ENCODE measurements at regions not wholly inside any gene's neighbourhood (a gene's known extent, or its start where the extent isn't known, plus 50 kb on each side); places are given as distances from the start of the nearest gene placed in this dataset.

DNA sequence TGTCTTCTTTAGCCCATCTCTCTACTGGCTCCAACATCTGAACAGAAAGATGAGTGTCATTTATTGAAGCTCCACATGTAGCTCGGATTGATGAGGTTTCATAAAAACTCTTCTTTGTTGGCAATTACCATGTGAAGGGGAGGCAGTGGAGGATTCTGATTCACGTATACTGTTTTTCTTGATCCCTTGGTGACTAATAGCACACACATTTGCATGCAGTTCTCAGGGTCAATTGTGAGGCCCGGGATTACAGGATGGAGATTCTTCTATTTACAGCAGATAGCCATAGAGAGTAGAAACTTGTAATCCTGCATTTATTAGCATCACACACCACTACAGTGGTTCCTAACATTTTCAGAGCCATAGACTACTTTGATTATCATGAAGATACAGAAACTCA is 133.2 kb upstream of the MARCHF11 start:
- Histone ChIP-seq H3K9me3 (no peaks in the 10 kb centered on the region), H3K27ac (ENCODE audit: low read length) (no peak overlapping the region), H3K36me3 (ENCODE audit: control insufficient read depth in 2 of 2, extremely low read depth in 1 of 2, insufficient read depth in 1 of 2, low read length in 1 of 2) (no peaks in the 10 kb centered on the region), H3K4me3 (ENCODE audit: control insufficient read depth in 1 of 2, extremely low read depth in 1 of 2, low read length in 1 of 2) (no peak overlapping the region), H3K27me3 (replicated peaks in 1 of 2; ENCODE audit: control insufficient read depth in 2 of 2, extremely low read depth in 1 of 2, insufficient read depth in 2 of 2, low read length in 1 of 2) (no peaks in the 10 kb centered on the region), H3K4me1 (ENCODE audit: control insufficient read depth in 1 of 2, extremely low read depth in 1 of 2, insufficient read depth in 2 of 2, low read length in 2 of 2) (no peaks in the 10 kb centered on the region)
- H3K4me3 Mint-ChIP-seq: no peak overlapping the region
- no peaks in the 10 kb centered on the region for H3K36me3 Mint-ChIP-seq
- POLR2A ChIA-PET: no interaction called here
- peaks cover 0 to 7% of the 10 kb centered on the region in 2 donors for H3K27me3 Mint-ChIP-seq
- no peaks in the 10 kb centered on the region for H3K9me3 Mint-ChIP-seq
- H3K4me1 Mint-ChIP-seq: no peaks in the 10 kb centered on the region
- no CpG with 5 or more reads among the region's 3 CpGs for WGBS (ENCODE audit: insufficient coverage)
- DNase-seq (no peak), ATAC-seq (replicated peaks in 1 of 4) (no peak)
- CTCF ChIA-PET: no interaction called here
- no peak overlapping the region for H3K27ac Mint-ChIP-seq

DNA sequence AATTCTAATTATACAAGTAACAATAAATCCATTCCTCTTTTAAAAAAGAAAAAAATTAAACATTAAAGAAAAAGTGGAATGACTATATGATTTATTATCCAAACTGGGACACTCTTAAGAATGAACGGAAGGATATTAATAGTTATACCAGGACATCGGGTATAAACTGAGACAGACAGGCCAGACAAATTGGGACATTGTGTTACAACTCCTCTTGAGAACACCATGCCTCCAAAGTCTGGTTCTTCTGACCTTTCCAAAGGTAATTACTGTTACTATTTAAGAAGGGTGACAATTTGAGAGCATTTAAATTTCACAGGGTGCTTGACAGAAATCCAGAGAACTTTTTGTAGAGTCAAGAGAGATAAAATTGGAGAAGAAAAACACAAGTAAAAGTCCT is 132.1 kb upstream of the MARCHF11 start:
- H3K27me3 ChIP-seq (replicated peaks in 1 of 2; ENCODE audit: control insufficient read depth in 2 of 2, extremely low read depth in 1 of 2, insufficient read depth in 2 of 2, low read length in 1 of 2): no peaks in the 10 kb centered on the region
- H3K4me1 Mint-ChIP-seq: no peaks in the 10 kb centered on the region
- no peak overlapping the region for H3K27ac ChIP-seq (ENCODE audit: low read length)
- CTCF ChIA-PET: no interaction called here
- DNase-seq (no peak), ATAC-seq (replicated peaks in 1 of 4) (no peak)
- H3K4me3 ChIP-seq (ENCODE audit: control insufficient read depth in 1 of 2, extremely low read depth in 1 of 2, low read length in 1 of 2): no peak overlapping the region
- POLR2A ChIA-PET: no interaction called here
- no CpG with 5 or more reads among the region's 2 CpGs for WGBS (ENCODE audit: insufficient coverage)
- H3K4me3 Mint-ChIP-seq: no peak overlapping the region
- H3K27me3 Mint-ChIP-seq: peaks cover 0 to 4% of the 10 kb centered on the region in 2 donors
- H3K36me3 ChIP-seq (ENCODE audit: control insufficient read depth in 2 of 2, extremely low read depth in 1 of 2, insufficient read depth in 1 of 2, low read length in 1 of 2): no peaks in the 10 kb centered on the region
- no peaks in the 10 kb centered on the region for H3K9me3 Mint-ChIP-seq
- H3K4me1 ChIP-seq (ENCODE audit: control insufficient read depth in 1 of 2, extremely low read depth in 1 of 2, insufficient read depth in 2 of 2, low read length in 2 of 2): no peaks in the 10 kb centered on the region
- H3K27ac Mint-ChIP-seq: no peak overlapping the region
- H3K9me3 ChIP-seq: no peaks in the 10 kb centered on the region
- no peaks in the 10 kb centered on the region for H3K36me3 Mint-ChIP-seq

- Histone ChIP-seq H3K4me3 (ENCODE audit: control insufficient read depth in 1 of 2, extremely low read depth in 1 of 2, low read length in 1 of 2) (no peak overlapping the region), H3K27ac (ENCODE audit: low read length) (no peak overlapping the region), H3K27me3 (replicated peaks in 1 of 2; ENCODE audit: control insufficient read depth in 2 of 2, extremely low read depth in 1 of 2, insufficient read depth in 2 of 2, low read length in 1 of 2) (no peaks in the 10 kb centered on the region), H3K9me3 (no peaks in the 10 kb centered on the region), H3K4me1 (ENCODE audit: control insufficient read depth in 1 of 2, extremely low read depth in 1 of 2, insufficient read depth in 2 of 2, low read length in 2 of 2) (no peaks in the 10 kb centered on the region), H3K36me3 (ENCODE audit: control insufficient read depth in 2 of 2, extremely low read depth in 1 of 2, insufficient read depth in 1 of 2, low read length in 1 of 2) (no peaks in the 10 kb centered on the region)
- Mint-ChIP-seq H3K27me3 (no peaks in the 10 kb centered on the region), H3K36me3 (no peaks in the 10 kb centered on the region), H3K9me3 (peaks cover 0 to 11% (median 0%) of the 10 kb centered on the region in 3 donors), H3K4me3 (no peak overlapping the region), H3K4me1 (no peaks in the 10 kb centered on the region), H3K27ac (no peak overlapping the region)
- no CpG with 5 or more reads among the region's 1 CpG for WGBS (ENCODE audit: insufficient coverage)
- DNase-seq (no peak), ATAC-seq (replicated peaks in 1 of 4) (no peak)
- CTCF ChIA-PET: no interaction called here
- POLR2A ChIA-PET: no interaction called here
These were observed 127.2 kb upstream of the MARCHF11 start for GRCh38 chr5:16306812-16307211.

- H3K4me3 ChIP-seq (ENCODE audit: control insufficient read depth in 1 of 2, extremely low read depth in 1 of 2, low read length in 1 of 2): no peak overlapping the region
- Mint-ChIP-seq H3K36me3 (no peaks in the 10 kb centered on the region), H3K27ac (no peak overlapping the region), H3K4me1 (no peaks in the 10 kb centered on the region), H3K4me3 (no peak overlapping the region), H3K27me3 (no peaks in the 10 kb centered on the region), H3K9me3 (peaks cover 0 to 11% (median 0%) of the 10 kb centered on the region in 3 donors)
- no peak overlapping the region for H3K27ac ChIP-seq (ENCODE audit: low read length)
- H3K27me3 ChIP-seq (replicated peaks in 1 of 2; ENCODE audit: control insufficient read depth in 2 of 2, extremely low read depth in 1 of 2, insufficient read depth in 2 of 2, low read length in 1 of 2): no peaks in the 10 kb centered on the region
- 98% methylated on average over 4 of the region's 6 CpGs for WGBS (ENCODE audit: insufficient coverage)
- ATAC-seq (replicated peaks in 1 of 4) (no peak), DNase-seq (no peak)
- H3K36me3 ChIP-seq (ENCODE audit: control insufficient read depth in 2 of 2, extremely low read depth in 1 of 2, insufficient read depth in 1 of 2, low read length in 1 of 2): no peaks in the 10 kb centered on the region
- H3K4me1 ChIP-seq (ENCODE audit: control insufficient read depth in 1 of 2, extremely low read depth in 1 of 2, insufficient read depth in 2 of 2, low read length in 2 of 2): no peaks in the 10 kb centered on the region
- POLR2A ChIA-PET: no interaction called here
- no peaks in the 10 kb centered on the region for H3K9me3 ChIP-seq
- CTCF ChIA-PET: no interaction called here
These were observed 125.3 kb upstream of the MARCHF11 start for GRCh38 chr5:16304846-16305245.

DNA sequence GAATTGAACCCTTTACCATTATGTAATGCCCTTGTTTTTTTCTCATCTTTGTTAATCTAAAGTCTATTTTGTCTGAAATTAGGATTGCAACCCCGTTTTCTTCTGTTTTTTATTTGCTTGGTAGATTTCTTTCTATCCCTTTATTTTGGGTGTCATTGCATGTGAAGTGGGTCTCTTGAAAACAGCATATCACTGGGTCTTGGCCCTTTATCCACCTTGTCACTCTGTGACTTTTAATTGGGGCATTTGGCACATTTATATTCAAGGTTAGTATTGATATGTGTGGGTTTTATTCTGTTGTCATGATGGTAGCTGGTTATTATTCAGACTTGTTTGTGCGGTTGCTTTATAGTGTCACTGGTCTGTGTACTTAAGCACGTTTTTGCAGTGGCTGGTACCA is 117.4 kb upstream of the MARCHF11 start:
- H3K36me3 Mint-ChIP-seq: no peaks in the 10 kb centered on the region
- H3K4me3 ChIP-seq (ENCODE audit: control insufficient read depth in 1 of 2, extremely low read depth in 1 of 2, low read length in 1 of 2): no peak overlapping the region
- no peaks in the 10 kb centered on the region for H3K36me3 ChIP-seq (ENCODE audit: control insufficient read depth in 2 of 2, extremely low read depth in 1 of 2, insufficient read depth in 1 of 2, low read length in 1 of 2)
- POLR2A ChIA-PET: no interaction called here
- H3K9me3 Mint-ChIP-seq: peaks cover 26 to 35% (median 31%) of the 10 kb centered on the region in 3 donors
- CTCF ChIA-PET: no interaction called here
- no peaks in the 10 kb centered on the region for H3K9me3 ChIP-seq
- no peak overlapping the region for H3K4me3 Mint-ChIP-seq
- 57% methylated on average over 2 of the region's 3 CpGs for whole genome bisulfite sequencing (ENCODE audit: insufficient coverage)
- H3K27me3 Mint-ChIP-seq: no peaks in the 10 kb centered on the region
- no peak overlapping the region for H3K27ac Mint-ChIP-seq
- no peaks in the 10 kb centered on the region for H3K27me3 ChIP-seq (replicated peaks in 1 of 2; ENCODE audit: control insufficient read depth in 2 of 2, extremely low read depth in 1 of 2, insufficient read depth in 2 of 2, low read length in 1 of 2)
- H3K27ac ChIP-seq (ENCODE audit: low read length): no peak overlapping the region
- DNase-seq: no peak
- no peak for ATAC-seq (replicated peaks in 1 of 4)
- no peaks in the 10 kb centered on the region for H3K4me1 ChIP-seq (ENCODE audit: control insufficient read depth in 1 of 2, extremely low read depth in 1 of 2, insufficient read depth in 2 of 2, low read length in 2 of 2)
- H3K4me1 Mint-ChIP-seq: no peaks in the 10 kb centered on the region

DNA sequence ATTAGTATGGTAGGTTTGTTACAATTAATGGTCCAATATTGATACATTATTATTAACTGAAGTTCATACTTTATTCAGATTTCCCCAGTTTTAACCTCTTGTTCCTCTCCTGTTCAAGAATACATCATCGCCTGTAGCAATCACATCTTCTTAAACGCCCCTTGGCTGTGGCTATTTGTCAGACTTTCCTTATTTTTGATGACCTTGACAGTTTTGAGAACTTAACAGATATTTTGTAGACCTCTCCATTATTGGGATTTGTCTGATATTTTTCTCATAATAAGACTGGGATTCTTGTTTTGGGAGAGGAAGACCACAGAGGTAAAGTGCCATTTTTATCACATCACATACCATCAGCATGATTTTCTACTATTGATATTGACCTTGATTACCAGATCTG is 112.3 kb upstream of the MARCHF11 start:
- Mint-ChIP-seq H3K4me3 (no peak overlapping the region), H3K27me3 (peaks cover 0 to 5% of the 10 kb centered on the region in 2 donors), H3K4me1 (no peaks in the 10 kb centered on the region), H3K36me3 (no peaks in the 10 kb centered on the region), H3K9me3 (peaks cover 12 to 26% (median 26%) of the 10 kb centered on the region in 3 donors), H3K27ac (no peak overlapping the region)
- Histone ChIP-seq H3K4me1 (ENCODE audit: control insufficient read depth in 1 of 2, extremely low read depth in 1 of 2, insufficient read depth in 2 of 2, low read length in 2 of 2) (no peaks in the 10 kb centered on the region), H3K27ac (ENCODE audit: low read length) (no peak overlapping the region), H3K4me3 (ENCODE audit: control insufficient read depth in 1 of 2, extremely low read depth in 1 of 2, low read length in 1 of 2) (no peak overlapping the region), H3K36me3 (ENCODE audit: control insufficient read depth in 2 of 2, extremely low read depth in 1 of 2, insufficient read depth in 1 of 2, low read length in 1 of 2) (no peaks in the 10 kb centered on the region), H3K27me3 (replicated peaks in 1 of 2; ENCODE audit: control insufficient read depth in 2 of 2, extremely low read depth in 1 of 2, insufficient read depth in 2 of 2, low read length in 1 of 2) (no peaks in the 10 kb centered on the region), H3K9me3 (no peaks in the 10 kb centered on the region)
- ChIA-PET CTCF (no interaction called here), POLR2A (interaction anchor here in 1 of 2 donors (0.5 kb wide), 1 partner anchor 680 kb away, joined by 4 read pairs; no protein-coding TSS in a partner anchor)
- no CpG with 5 or more reads among the region's 2 CpGs for WGBS (ENCODE audit: insufficient coverage)
- DNase-seq: no peak
- no peak for ATAC-seq (replicated peaks in 1 of 4)

DNA sequence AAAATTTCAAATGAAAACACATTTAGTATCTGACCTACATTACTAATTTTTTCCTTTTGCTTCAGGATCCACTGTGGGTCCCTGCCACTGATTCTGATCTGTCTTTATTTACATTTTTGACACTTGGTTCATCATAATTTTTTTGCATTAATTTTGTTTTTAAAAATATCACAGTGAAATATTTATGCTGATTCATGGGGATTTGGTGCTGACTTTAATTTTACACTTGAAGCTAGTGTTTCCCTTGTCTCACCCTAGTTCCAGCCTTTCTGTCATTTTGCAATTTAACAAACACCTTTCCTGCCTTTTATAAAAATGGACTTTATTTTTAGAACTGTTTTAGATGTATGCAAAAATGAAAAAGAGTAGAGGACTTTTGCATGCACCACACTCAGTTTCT is 111.9 kb upstream of the MARCHF11 start:
- H3K27ac ChIP-seq (ENCODE audit: low read length): no peak overlapping the region
- Mint-ChIP-seq H3K36me3 (no peaks in the 10 kb centered on the region), H3K27ac (no peak overlapping the region), H3K4me3 (no peak overlapping the region), H3K27me3 (peaks cover 0 to 5% of the 10 kb centered on the region in 2 donors), H3K4me1 (no peaks in the 10 kb centered on the region), H3K9me3 (peaks cover 9 to 29% (median 22%) of the 10 kb centered on the region in 3 donors)
- H3K9me3 ChIP-seq: no peaks in the 10 kb centered on the region
- H3K27me3 ChIP-seq (replicated peaks in 1 of 2; ENCODE audit: control insufficient read depth in 2 of 2, extremely low read depth in 1 of 2, insufficient read depth in 2 of 2, low read length in 1 of 2): no peaks in the 10 kb centered on the region
- H3K36me3 ChIP-seq (ENCODE audit: control insufficient read depth in 2 of 2, extremely low read depth in 1 of 2, insufficient read depth in 1 of 2, low read length in 1 of 2): no peaks in the 10 kb centered on the region
- ChIA-PET POLR2A (no interaction called here), CTCF (no interaction called here)
- no peak overlapping the region for H3K4me3 ChIP-seq (ENCODE audit: control insufficient read depth in 1 of 2, extremely low read depth in 1 of 2, low read length in 1 of 2)
- DNase-seq: no peak
- H3K4me1 ChIP-seq (ENCODE audit: control insufficient read depth in 1 of 2, extremely low read depth in 1 of 2, insufficient read depth in 2 of 2, low read length in 2 of 2): no peaks in the 10 kb centered on the region
- no peak for ATAC-seq (replicated peaks in 1 of 4)
